Left kidney (tissue), 1 donor: ENCODE measurements at regions not wholly inside any gene's neighbourhood (a gene's known extent, or its start where the extent isn't known, plus 50 kb on each side); places are given as distances from the start of the nearest gene placed in this dataset.

ENCODE experiments used
- DNase-seq: peaks from one replicate; pipeline ENCODE4 v3.0.0-alpha.2; 2013

DNA sequence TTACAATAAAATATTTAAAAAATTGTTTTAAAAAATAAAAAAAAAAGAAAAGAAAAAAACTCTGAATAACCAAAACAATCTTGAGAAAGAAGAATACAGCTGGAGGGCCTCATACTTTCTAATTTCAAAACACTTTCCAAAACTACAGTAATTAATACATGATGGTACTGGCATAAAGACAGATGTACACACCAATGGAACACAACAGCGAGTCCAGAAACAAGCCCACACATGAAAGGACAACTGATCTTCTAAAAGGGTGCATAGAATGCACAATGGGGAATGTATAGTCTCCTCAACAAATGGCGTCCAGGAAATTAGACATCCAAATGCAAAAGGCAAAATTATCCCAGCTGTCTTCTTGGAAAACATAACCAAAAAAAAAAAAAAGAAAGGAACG is 99.6 kb downstream of the LURAP1L start:
- no peak for DNase-seq

DNA sequence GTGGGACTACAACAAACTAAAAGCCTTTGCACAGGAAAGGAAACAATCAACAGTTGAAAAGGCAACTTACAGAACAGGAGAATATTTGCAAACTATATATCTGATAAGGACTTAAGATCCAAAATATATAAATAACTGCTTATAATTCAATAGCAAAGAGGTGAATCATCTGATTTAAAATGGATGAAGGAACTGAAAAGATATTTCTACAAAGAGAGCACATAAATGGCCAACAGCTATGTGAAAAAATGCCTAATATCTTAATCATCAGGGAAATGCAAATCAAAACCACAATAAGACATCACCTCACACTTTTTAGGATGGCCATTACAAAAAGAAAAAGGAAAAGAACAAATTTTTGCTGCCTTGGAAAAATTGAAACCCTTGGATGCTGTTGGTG is 100.4 kb downstream of the LURAP1L start:
- no peak for DNase-seq

DNA sequence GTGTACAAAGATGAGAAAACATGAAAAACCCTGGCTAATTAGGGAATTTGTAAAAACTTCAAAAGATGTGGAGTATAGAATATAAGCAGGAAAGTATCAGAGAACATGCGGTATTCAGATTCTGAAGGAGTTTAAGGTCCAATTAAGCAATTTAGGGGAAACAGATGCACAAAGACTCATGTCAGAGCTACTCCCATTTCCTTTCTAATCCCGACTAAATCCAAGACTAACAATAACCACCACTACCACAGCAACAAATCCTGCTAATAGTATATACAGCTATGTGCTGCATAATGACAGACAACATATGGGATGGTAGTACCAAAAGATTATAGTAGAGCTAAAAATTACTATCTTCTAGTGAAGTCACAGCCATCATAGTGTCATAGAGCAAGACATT is 102.1 kb downstream of the LURAP1L start:
- no peak for DNase-seq

DNA sequence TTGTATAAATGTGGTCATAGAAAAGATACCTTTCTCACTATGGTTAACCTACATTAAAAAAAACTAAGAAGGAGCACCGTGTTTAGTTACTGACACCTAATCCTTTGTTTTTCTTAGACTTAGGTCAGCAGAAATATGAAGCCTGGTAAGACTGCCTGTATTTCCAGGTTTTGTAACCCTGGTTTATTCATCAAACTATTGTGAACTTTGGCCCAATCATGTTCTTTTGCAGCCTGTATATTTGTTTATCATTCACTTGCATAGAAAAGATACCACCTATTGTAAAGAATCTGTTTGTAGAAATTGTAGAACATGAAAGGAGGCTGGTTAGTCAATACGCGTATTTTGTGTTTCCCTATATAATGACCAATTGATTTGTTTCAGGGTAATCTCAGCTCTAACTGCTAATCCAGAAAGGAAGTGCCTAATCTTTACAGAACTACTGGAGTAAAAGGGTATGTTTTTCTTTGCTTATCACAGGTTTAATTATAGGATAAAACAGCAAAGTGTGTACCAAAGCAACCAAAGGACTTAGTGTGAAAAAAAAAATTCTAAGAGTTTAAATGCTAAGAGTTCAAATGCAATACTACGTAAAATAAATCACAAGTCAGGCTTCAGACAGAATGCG is 103.6 kb downstream of the LURAP1L start:
- no peak for DNase-seq

DNA sequence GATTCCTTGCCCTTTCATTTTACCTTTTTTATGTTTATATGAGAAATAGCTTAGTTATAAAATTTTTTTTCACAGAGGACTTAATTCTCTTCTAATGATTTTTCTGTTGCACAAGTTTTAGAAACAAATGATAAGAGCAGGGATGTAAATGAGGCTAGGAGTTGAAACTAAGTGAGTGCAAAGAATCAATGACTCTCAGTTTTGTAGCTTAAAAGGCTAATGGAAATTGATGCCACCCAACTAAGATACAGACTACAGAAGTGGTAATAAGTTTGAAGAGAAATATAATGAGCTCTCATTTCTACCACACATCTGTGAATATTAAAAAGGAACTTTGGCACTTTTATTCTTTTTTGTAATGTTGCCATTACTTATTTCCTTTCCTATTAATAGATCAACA is 105.1 kb downstream of the LURAP1L start:
- DNase-seq = no peak

DNA sequence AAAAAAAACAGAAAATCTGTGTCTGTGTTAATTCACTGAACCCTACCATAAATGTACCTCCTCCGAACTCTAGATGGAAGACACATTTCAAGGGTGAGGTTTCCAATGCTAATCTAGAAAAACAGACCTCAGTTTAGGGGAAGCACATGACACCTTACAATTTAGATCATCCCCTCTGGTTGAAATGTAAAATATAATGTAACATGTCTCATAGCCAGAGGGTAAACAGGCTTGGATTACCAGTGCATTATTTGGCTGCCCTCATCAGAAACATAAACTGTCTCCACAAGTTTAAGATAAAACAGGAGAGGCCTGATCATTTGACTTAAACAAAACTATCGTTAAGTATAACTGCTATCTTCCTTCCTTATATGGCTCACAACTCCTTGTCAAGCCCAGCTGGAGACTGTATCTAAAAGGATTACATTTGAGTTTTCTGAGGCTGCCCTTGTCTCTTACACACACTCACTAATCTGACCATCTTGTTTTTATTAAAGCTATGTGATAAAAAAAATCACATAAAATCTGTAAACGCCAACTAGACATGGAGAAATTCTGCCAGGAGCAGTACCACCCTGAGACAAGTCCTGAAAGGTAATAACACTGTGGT is 105.7 kb downstream of the LURAP1L start:
- no peak for DNase-seq

DNA sequence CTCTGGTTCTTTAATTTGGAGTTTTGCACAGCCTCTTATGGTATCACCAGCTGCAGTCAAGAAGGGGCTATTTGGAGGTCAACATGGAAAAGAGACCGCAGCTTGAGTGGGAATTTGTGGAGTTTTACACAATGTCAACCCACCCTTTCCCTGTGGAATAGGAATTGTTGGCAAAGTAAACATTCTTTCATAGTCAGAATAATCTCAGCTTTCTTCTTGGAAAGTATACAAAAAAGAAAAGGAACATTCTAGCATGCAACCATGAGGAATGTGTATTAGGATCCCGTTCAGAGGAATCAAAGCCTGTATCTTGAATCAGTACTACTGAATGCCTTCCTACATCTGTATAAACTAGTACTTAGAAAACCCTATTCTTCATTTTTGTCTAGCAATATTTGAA is 107.6 kb downstream of the LURAP1L start:
- no peak for DNase-seq

DNA sequence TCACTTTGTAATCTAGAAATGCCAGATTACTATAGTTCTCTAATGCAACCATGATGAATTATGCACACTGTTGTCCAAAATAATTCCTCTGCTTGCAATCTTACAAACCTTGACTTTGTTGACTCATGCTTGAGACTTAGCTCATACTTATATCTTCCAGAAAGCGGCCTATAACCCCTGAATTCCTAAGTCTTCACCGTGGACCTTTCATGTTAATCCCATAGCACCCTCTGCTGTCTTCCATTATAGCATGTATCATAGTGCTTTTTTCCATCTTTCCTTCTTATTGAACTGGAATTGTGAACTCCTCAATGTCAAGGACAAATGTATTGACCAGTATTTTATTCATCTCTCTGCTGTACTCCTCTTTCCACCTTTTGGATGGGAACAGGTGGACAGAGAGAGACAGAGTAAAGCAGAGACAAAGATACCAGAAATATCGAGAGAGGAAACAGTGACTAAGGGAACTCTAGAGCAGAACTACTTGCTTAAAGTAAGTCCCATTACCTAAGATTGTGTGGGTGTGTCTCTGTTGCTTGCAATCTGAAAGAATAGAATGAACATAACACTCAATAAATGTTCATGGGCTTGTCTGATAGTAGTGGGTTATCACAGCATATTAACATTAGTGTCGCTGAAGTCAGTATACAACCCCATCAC is 110.0 kb downstream of the LURAP1L start:
- DNase-seq = no peak

DNA sequence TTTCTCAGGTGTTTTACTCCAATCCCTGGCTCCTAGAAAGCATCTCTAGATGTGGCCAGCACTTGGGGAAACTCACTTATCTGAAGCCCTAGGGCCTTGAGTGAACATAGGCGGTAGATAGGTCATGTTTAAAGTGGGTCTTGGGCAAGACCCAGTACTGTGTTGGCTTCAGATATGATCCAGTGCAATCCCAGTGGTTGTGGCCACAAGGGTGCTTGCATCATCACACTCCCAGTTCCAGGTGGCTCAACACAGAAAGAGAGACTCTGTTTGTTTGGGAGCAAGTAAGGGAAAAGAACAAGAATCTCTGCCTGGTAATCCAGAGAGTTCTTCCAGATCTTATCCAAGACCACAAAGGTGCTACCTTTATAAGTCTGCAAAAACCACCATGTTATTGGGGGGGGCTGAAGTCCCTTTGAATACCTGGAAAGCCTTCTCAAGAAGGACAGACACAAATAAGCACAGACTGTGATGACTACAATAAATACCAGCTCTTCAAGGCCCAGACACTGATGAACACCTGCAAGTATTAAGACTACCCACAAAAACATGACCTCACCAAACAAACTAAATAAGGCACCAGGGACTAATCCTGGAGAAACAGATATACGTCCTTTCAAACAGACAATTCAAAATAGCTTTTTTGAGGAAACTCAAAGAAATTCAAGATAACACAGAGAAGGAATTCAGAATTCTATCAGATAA is 114.7 kb downstream of the LURAP1L start:
- DNase-seq = no peak

DNA sequence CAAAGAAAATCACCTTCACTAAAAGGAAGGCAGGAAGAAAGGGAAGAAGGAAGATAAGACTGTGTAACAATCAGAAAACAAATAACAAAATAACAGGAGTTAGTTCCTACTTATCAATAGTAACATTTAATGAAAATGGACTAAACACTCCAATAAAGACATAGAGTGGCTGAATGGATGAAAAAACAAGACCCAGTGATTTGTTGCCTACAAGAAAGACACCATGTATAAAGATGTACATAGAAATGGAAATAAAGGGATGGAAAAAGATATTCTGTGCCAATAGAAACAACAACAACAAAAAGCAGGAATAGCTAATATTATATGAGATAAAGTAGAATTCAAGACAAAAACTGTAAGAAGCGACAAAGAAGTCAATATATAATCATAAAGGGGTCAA is 116.8 kb downstream of the LURAP1L start:
- no peak for DNase-seq

DNA sequence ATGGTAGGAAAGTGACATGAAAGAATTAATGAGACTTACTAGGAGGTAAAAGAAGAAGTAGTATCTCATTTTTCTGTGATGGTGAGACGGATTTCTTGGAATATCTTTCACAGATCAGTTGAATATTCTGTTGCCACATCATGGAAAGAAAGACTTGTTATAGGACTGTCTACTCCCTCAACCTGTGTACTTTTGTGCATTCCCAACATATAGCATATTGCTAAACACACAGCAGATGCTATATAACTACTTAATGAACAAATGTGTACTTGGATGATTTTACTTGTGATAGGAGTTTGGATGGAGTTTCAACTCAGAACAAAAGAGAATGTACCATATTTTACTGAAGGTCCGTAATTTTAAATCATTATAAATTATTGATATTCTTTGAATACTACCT is 128.5 kb downstream of the LURAP1L start:
- no peak for DNase-seq

DNA sequence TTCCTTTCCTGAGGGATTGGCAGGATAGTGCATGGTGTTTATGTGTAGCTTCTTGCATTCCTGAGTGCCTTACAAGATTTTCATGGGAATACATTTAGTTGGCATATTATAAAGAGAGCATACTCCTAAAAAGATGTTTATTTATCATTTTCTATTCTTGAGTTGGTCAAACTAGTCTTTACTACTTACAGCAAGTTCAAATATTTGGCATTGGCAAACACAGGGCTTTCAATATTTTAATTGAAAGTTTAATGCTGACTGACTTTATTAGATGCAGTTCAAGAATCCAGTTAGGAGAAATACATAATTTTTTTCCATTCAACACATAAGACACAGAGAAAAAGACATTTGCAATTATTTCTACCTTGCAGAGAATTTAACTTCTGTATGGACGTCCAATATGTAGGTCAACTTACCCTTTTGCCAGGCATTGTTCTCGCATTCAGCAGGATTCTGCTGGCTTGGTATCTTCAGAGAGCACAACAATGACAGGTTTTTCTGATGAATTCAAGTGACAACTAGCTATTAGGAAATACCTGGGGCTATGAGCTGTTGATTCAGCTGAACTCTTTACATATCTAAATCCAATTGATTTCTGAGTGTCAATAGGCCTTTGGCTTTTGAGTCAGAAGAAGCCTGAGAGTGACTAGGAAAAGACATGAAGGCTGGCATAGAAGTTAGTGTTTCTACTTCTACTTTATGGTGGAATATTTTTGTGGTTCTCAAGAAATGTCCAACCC is 129.6 kb downstream of the LURAP1L start:
- DNase-seq = no peak

DNA sequence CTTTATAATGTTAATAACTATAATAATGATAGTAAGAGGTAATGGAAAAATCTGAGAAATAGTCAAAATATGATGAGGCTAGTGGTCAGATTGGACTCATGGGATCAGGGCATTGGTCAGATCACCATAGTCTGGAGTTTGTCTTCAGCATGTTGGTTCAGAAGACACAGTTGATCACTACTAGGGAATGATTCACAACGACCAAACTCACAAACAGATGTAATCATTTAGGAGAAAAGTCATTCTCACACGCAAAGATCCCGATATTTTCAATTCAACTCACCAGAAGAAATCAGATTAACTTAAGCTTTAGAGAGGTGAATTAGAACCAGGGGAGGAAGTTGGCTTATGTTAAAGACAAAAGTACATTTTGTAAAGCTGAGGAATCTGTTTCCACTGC is 131.8 kb downstream of the LURAP1L start:
- no peak for DNase-seq

DNA sequence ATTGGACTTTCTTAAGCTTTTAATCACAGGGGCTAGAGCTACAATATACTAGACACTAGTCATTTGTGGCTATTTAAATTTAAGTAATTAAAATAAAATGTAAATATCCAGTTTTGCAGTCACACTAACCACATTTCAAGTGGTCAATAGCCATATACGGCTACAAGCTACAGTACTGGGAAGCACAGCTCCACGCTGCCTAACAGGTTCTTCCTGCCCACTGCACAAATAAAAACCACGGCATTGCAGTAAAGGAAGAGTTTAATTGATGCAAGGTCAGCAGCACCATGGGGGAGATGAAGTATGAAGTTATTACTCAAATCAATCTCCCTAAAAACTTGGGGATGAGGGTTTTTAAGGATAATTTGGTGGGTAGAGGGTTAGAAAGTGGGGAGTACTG is 134.1 kb downstream of the LURAP1L start:
- DNase-seq = no peak

DNA sequence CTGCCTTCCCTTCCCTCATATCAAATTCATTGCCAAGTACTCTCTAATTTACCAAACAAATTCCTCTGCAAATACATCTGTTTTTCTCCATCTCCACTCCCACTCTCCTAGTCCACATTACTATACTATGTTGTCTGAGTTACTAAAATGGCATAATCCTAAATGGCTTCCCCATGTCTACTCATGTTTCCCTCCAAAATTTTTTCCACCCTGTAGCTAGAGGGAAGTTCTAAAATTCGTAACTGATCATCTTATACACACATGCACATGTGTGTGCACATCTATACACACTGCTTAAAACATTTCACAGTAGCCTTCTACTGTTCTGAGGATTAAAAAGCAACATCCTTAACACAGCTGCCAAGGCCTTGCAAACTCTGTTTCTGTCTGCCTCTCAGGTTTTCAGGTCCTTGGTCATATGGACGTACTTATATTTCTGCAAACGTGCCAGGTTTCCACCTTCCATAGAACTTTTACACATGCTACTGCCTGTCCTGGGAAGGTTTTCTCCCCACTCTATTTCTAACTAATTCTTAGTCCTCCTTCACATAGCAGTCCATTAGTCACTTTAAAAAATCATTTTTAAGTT is 140.6 kb downstream of the LURAP1L start:
- DNase-seq = no peak

DNA sequence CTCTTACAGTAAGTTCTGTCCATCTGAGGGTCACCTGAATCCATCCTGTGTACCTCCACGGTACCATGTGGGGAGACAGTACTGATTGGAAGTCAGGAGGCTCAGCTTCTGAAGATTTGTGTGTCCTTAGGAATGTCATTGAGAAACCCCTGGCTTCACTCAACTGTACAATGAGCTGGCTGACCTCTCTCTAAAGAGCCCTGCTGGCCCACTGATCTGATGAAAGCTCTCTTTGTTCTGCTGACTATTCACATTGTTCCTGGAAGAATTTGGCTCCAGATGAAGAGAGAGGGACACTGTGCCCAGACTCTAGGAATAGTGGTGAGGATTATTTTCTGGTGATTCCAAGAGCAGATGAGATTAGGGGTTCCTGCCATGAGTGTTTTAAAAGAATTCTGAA is 141.2 kb downstream of the LURAP1L start:
- no peak for DNase-seq

DNA sequence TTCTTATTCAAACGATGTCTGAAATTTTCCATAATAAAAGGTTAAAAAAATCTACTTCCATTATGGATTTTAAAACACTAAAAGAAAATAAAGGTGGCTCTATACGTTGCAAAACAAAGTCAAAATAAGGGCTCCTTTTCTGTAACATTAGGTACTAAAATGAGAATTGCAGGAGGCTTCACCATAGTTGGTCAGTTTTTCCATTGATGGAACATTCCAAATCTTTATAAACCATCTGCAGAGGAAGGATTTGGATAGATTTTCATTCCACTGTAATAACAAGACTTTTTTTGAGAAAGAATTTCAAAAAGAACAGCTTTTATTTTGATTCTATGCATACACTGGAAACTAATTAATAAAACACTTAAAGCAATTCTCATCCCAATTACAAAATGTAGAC is 145.6 kb downstream of the LURAP1L start:
- no peak for DNase-seq

DNA sequence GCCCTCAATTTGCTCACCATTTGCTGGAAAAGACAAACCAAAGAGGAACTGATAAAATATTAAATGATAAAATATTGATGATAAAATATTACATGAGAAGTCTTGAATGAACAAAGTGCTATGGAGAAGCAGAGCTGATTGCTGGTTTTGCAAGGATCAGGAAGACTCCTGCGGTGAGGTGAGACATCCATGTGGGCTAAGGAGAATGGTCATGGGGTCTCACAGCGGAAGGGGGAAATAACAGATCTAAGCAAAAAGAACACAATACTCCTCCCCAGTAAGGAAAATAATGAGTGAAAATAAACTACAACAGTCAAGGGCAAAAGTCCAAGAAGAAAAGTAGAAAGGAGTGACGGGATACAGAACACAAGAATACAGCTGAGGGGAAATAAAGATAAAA is 146.8 kb downstream of the LURAP1L start:
- no peak for DNase-seq

DNA sequence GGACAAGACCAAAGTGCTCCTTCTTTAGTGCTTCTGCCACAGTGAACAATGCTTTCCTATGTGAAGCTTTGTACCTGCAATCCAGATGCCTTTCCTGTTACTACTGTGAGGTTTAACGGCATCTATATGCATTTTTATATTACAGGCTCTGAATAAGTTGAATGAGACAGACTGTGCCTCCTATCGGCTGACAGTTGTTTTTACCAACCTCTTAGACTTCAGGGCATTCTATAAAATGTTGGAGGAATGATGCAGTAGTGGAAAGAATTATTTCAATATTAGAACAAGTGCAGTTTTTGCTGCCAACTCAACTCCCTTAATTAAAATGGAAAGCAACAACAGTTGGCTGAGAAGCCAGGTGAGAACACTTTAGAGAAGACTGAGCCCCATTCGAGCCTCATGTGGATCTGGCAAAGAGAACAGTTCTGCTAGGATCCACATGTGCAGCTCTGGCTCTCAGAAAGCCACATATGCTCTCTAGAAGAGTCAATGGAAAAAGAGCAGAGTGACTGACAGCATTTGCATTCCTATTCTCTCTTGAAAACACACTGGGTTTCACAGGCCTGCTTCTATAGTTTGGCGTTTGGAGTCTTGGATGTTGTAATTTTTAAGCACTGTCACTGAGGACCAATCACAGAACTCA is 147.5 kb downstream of the LURAP1L start:
- no peak for DNase-seq

DNA sequence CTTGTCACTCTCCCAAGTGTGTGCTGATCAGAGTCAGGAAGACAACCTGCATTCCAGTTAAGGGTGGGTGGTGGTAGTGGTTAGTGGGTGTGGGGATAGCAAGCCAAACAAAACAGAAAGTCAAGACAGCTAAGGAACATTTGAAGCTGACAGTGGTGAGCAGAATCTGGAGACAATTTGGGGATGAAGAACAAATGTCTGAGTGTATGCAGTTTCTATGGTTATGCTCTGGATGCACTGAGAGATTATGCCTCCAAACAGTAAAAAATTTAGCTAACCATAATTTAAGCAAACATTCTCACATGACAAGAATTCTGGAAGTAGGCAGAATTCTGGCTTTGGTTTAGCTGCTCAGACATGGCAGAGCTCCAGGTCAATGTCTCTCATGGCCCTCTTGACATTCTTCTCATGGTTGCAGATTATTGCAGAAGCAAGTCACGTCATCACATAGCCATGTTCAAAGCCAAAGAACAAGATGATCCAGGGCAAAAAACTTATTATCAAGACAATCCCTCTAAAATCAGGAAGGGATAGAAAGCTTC is 148.7 kb downstream of the LURAP1L start:
- DNase-seq = no peak

DNA sequence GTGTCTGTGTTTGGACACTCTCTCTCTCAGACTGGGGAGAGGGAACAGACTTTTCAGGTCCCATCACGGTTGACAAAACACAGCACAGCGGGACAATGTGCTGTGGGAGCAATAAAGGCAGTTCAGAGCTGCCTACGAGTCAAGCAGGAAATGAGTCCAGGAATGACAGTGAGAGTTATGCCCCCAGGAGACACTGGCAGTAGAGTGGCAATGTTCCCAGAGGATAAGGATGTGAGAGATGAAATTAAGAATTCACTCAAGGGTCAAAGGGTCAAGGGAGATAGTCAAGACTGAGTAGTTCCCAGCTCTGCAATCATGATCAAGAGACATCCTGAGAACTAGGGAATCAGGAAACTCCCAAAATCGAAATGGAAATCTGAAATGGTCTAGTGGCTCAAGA is 156.1 kb downstream of the LURAP1L start:
- DNase-seq = no peak
